ENCODE measurements at regions not wholly inside any gene's neighbourhood (a gene's known extent, or its start where the extent isn't known, plus 50 kb on each side); places are given as distances from the start of the nearest gene placed in this dataset.

- 86 to 95% methylated on average over 2 of the region's 2 CpGs for WGBS, 2 donors
- Histone ChIP-seq H3K36me3 (ENCODE audit: low read depth, missing control alignments) (no peaks in the 10 kb centered on the region), H3K4me3 (no peak overlapping the region), H3K9me3 (no peaks in the 10 kb centered on the region), H3K27me3 (no peaks in the 10 kb centered on the region), H3K4me1 (no peaks in the 10 kb centered on the region), H3K27ac (no peak overlapping the region)
- intact Hi-C loops (cut with DNase I; ENCODE audit: low total_unique reads) = no loop called here
- TF ChIP-seq POLR2A (IDR thresholded peaks at IDR 0.05) = no peak
- TF ChIP-seq CTCF (IDR thresholded peaks at IDR 0.05) = no peak
- DNase-seq = no peak
Observed at GRCh38 chr6:103870970-103871369, 988.7 kb downstream of the HACE1 start.

- DNase-seq = no peak
- Histone ChIP-seq H3K27ac (no peak overlapping the region), H3K4me1 (no peaks in the 10 kb centered on the region), H3K4me3 (no peak overlapping the region), H3K27me3 (no peaks in the 10 kb centered on the region), H3K9me3 (no peaks in the 10 kb centered on the region), H3K36me3 (ENCODE audit: low read depth, missing control alignments) (no peaks in the 10 kb centered on the region)
- 70 to 81% methylated on average over 3 of the region's 3 CpGs for WGBS, 2 donors
- intact Hi-C loops (cut with DNase I; ENCODE audit: low total_unique reads) = no loop called here
- no peak for TF ChIP-seq CTCF (IDR thresholded peaks at IDR 0.05)
- no peak for TF ChIP-seq POLR2A (IDR thresholded peaks at IDR 0.05)
Observed at GRCh38 chr6:103862297-103862696, 997.4 kb downstream of the HACE1 start.

GRCh38 chr6:103858003-103858402 is 1001.7 kb downstream of the HACE1 start:
- WGBS, 2 donors = 74 to 91% methylated on average over 2 of the region's 2 CpGs
- Histone ChIP-seq H3K9me3 (no peaks in the 10 kb centered on the region), H3K27me3 (no peaks in the 10 kb centered on the region), H3K27ac (no peak overlapping the region), H3K4me3 (no peak overlapping the region), H3K36me3 (ENCODE audit: low read depth, missing control alignments) (no peaks in the 10 kb centered on the region), H3K4me1 (no peaks in the 10 kb centered on the region)
- DNase-seq = no peak
- TF ChIP-seq CTCF (IDR thresholded peaks at IDR 0.05) (no peak), POLR2A (IDR thresholded peaks at IDR 0.05) (no peak)
- intact Hi-C loops (cut with DNase I; ENCODE audit: low total_unique reads) = no loop called here

- H3K36me3 ChIP-seq (ENCODE audit: low read depth, missing control alignments) = no peaks in the 10 kb centered on the region
- H3K27ac ChIP-seq = no peak overlapping the region
- TF ChIP-seq POLR2A (IDR thresholded peaks at IDR 0.05) = no peak
- TF ChIP-seq CTCF (IDR thresholded peaks at IDR 0.05) = no peak
- no peak for DNase-seq
- H3K9me3 ChIP-seq = no peaks in the 10 kb centered on the region
- 64 to 65% methylated on average over 3 of the region's 3 CpGs for WGBS, 2 donors
- no peaks in the 10 kb centered on the region for H3K4me1 ChIP-seq
- H3K4me3 ChIP-seq = no peak overlapping the region
- intact Hi-C loops (cut with DNase I; ENCODE audit: low total_unique reads) = no loop called here
- H3K27me3 ChIP-seq = no peaks in the 10 kb centered on the region
Observed at GRCh38 chr6:103855750-103856149, 1004.0 kb downstream of the HACE1 start.

- Histone ChIP-seq H3K4me1 (no peaks in the 10 kb centered on the region), H3K9me3 (no peaks in the 10 kb centered on the region), H3K27me3 (no peaks in the 10 kb centered on the region), H3K4me3 (no peak overlapping the region), H3K27ac (no peak overlapping the region), H3K36me3 (ENCODE audit: low read depth, missing control alignments) (no peaks in the 10 kb centered on the region)
- no peak for DNase-seq
- TF ChIP-seq POLR2A (IDR thresholded peaks at IDR 0.05) (no peak), CTCF (IDR thresholded peaks at IDR 0.05) (no peak)
- intact Hi-C loops (cut with DNase I; ENCODE audit: low total_unique reads) = no loop called here
Observed at GRCh38 chr6:103854059-103854458, 1005.7 kb downstream of the HACE1 start.

Data from testis (tissue), 2 donors.